HG03175 (cell line): ENCODE measurements at regions not wholly inside any gene's neighbourhood (a gene's known extent, or its start where the extent isn't known, plus 50 kb on each side); places are given as distances from the start of the nearest gene placed in this dataset.

Experiments
- ATAC-seq: cut with Tn5 transposase; IDR thresholded peaks from one replicate; pipeline ENCODE4 v1.9.1; 2021; ENCODE audit warnings: mild to moderate bottlenecking, moderate library complexity; ENCODE audit not compliant: unreplicated experiment

DNA sequence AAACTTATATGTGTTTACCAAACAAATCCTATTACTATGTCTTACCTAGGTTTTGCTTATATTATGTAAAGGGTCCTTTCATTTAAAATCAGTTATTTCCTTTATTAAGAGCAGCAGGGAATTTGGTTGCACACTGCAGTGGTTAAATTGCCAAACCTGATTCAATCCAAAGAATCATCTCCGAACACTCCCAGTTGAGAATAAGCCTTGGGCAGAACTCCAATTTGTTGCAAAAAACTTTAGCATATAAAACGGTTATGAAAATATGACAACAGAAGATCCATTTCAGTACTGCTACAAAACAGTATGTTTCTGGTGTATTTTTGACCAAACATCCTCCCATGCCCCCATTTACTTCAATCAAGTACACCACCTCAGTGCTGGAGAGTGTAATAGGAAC, 587.0 kb upstream of the GRAMD2B start:
- no peak for ATAC-seq

DNA sequence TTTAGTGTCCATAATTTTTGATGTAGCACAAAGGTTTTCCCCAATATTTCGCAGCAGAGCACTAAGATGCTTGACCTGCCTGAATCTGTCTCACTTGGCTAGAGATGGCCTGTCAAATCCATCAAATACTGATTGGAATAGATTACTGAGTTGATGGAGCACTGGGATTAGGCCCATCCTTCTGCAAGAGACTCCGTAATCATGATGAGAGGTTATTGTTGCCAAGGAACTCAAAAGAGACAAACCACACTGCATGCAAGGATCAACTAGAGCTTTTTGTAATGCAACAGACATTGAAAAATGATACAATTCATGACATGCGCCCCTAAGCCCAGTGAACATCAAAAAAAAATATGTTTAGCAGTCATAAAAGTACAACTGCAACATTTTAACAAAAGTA, 585.3 kb upstream of the GRAMD2B start:
- no peak for ATAC-seq

DNA sequence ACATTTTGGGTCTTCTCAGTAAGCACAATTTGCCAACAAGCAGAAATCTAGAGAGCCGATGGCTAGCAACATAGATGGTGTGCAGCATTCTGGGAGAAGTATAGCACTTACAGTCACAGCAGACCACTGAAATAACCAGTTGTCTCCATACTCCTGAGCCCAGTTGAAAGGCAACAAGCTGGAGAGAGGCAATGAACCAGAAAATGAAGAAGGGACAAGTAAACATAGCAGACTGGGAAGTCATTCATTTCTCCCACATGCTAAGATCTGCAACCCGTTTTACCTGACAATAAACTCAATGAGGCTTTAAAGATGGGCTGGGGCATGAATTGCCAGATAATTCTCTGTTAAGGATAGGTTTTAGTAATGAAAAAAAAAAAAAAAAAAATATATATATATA, 575.6 kb upstream of the GRAMD2B start:
- ATAC-seq = no peak

DNA sequence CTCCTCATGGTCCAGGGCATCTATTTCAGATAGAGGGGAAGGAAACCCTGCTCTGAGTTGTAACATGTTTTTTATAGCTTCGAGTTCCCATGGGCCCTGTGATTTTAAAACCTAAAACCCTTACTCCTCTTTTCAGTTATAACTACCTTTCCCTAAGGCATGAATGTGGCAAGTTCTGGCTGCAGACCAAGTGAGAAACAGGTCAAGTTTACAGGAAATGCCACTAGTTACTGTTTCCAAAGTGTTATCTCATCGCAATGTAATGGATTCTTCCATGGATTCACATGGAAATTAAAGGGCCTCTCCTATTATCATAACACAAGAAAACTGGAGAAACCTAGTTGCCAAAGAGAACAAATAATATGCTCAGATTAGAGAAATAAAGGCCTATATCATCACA, 574.5 kb upstream of the GRAMD2B start:
- ATAC-seq = no peak

DNA sequence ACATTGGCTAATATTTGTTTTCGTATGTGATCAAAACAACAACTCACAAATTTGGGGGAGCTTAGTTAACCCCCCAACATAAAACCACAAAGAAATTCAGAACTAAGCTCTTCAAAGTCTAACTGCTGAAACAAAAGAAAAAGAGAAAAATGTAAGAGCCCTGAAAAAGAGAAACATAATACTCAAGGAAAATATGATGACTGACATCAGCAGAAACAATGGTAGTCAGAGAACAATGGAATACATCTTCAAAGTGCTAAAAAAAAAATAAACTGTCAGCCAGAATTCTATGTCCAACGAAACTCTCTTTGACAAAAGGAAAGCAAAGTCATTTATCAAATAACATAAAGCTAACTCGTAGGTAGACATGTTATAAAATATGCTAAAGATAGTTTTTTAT, 566.3 kb upstream of the GRAMD2B start:
- ATAC-seq = no peak

DNA sequence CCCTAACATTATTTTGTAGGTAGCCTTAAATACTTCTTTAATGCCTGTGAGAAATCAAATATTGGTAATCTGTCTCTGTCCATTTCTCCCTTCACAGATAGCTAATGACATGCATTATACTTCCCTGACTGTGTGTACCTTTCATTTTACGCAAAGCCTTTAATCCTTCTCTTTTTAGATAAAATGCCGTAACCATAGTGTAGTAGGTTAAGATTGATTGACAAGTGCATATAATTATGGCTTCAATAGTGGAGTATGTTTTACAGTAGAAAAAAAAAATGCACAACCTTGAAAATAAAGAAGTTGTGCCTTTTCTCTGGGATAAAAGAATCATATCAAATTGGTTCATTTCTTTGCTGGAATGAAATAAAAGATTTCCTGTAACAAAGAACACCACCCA, 559.6 kb upstream of the GRAMD2B start:
- ATAC-seq = no peak

DNA sequence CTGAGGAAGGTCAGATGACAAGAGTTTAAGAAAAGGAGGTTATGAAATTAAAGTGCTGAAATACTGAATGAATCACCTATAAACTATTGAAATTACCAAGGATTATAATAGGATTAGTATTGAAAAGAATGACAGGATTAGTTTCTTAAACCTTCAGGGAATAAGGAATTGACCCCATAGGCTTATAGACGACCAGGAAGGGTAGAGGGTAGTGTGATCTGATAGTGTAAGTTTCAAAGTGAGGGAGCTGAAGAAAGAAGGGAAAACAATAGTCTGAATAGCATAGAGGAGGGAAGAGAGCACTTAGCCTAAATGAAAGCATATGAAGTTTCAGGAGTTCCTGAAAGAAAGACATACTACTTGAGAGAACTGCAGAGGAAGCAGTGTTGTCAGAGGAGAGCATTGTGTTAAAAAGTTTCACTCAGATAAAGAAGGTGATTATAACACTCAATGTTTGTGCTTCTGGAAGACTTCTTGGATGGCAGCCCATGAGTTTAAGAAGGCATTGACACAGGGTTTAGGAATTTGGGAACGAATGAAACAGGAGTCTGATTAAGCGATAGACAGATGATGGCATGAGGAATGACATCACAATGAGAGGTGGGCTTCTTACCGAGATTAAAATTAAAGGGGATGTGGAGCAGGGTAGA, 557.9 kb upstream of the GRAMD2B start:
- ATAC-seq = no peak

DNA sequence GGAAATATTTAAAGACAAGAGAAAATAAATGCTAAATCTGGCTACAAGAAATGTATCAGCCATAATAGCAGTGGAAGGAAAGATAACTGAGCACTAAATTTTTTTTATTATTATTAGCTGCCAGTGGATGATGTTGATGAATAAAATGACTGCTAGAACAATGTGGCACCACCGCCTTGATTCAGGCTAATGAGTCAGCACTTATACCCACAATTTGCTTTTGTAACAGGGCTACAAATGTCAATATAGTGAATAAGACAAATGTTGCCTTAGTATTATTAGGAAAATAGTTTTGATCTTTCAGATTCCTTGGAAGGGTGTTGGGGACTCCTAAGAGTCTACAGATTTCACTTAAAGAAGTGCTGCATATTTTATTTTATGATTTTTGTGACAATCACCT, 555.2 kb upstream of the GRAMD2B start:
- no peak for ATAC-seq

DNA sequence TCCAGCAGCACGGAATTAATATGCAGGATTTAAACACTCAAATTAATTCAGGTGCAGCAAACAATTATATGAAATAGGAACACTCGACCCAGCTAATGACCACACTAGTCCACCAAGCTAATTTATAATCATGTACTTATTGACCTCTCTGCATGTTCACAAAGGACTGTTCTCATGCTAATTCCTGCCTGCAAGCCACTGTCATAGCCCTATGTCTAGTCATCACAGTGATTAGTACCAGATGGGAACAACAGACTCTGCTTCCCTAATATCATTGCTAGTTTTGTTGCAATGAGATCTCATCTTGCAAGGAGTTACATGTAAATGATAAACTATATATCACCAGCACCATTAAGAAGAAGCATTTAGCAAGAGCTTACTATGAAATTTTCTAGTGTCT, 553.0 kb upstream of the GRAMD2B start:
- ATAC-seq = no peak

DNA sequence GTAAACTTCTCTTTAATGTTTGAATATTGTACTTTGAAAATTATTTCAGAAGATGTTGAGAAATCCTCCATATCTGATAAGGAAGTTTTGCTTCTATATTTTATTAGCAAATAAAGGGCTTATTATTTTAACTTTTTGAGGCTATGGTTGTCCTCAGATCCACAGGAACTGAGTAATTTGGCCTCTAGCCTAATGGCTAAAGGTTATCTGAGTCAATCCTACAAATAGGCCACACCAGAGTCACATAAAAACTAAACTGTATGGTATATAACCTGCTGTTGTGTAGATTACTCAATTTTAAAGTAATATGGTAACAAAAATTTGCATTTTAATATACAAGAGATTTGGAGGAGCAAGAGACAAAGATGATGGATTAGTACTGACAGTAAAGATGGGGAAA, 549.2 kb upstream of the GRAMD2B start:
- ATAC-seq = no peak

DNA sequence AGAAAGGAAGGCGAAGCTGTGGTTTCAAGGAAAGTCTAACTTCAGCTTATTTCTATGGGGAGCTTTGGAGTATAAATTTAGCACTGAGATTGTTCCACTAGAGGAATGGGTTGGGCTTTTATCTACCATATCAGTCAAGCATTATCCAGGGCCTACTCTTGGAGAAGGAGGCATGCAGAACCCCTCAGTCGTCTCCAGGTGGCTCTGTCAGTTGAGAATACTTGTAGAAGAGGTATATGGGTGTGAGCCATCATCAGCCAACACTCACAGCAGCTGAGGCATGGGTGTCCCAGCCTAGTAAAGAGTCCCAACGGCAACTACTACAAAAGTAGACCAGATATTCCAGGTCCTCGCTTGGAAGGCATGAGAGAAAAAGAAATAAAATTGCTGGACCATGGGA, 548.5 kb upstream of the GRAMD2B start:
- ATAC-seq = no peak

DNA sequence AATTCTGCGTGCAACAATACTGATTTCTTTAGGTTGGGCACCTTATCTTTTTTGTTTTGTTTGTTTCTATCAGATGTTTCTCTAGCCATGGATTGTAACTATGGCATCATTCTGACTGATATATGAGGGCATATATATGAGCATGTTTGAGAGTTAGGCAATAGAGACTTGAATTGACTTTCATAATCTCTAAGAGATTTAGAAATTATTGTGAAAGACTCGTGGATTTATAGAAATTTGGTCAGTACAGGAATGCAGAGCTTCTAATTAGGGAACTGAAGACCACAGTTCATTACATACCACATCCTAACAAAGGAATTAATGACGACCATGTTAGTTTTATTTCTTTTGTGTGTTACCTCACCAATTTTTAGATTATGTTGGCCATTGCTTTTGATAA, 546.0 kb upstream of the GRAMD2B start:
- ATAC-seq = no peak

DNA sequence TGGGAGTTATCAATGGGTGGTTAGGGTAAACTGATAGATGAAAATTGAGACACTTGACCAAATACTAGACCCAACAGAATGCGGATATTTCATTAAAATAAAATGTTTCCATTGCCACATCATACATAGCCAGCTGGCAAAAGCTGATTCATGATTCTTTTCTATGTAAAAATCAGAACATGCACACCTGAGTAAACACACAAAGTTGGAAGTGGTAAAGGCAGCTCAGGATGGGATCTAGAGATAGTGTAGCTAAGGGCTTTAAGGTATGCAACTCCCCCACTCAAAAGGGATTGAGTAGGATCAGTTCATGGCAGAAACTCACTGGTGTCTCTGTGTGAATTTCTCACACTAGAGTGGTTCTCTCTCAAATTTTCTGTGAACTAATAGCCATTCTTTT, 541.1 kb upstream of the GRAMD2B start:
- ATAC-seq = no peak

DNA sequence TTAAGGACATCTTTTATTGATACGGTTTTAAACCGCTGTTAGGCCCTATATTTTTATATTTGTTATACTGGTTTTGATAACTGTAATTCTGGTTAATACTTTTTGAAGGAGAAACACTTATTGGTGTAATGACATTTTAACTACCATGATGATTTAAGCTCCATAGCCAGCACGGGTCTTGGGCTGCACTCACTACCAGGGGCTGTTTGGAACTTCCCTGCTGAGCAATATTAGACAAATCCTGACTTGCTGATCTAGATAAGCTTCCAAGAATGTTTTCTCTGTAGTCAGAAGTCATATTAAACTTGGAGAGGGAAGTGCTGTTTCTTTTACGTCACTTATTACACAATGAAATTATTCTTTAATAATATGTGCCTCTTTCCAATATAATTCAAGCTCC, 540.0 kb upstream of the GRAMD2B start:
- ATAC-seq = no peak

DNA sequence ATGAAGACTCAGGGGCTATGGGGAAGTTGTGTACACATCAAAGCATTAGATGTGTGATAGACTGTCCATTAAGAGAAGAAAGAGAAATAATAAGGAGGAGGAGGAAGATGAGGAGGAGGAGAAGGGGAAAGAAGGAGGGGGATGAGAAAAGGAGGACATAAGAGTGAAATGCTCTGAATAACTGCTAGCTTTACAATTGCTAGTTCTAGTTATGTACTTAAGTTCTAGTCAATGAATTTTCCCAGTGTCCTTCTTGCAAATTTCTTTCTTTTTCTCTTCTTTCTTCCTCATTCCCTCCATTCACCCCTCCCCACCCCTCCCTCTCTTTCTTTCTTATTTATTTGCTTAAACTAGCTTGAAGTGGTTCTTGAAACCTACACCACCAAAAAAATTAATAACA, 534.9 kb upstream of the GRAMD2B start:
- no peak for ATAC-seq

DNA sequence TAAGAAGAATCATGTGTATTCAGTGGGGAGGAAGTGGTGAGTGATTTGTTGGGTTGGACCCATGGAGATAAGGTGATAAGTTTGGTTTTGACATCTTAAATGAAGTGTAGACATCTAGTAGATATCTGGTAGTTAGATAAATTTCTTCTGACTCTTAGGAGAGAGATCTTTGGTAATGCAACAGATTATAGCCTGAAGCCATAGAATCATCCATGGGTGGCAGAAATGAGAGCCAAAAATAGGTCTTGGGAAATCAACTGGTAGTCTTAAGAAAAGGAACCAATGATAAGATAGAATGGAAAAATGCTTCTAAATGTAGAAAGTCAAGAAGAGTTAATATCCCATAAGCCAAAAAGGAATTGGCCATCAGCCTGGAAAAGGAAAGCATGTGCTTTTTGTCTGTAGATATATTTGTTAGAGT, 532.7 kb upstream of the GRAMD2B start:
- no peak for ATAC-seq

DNA sequence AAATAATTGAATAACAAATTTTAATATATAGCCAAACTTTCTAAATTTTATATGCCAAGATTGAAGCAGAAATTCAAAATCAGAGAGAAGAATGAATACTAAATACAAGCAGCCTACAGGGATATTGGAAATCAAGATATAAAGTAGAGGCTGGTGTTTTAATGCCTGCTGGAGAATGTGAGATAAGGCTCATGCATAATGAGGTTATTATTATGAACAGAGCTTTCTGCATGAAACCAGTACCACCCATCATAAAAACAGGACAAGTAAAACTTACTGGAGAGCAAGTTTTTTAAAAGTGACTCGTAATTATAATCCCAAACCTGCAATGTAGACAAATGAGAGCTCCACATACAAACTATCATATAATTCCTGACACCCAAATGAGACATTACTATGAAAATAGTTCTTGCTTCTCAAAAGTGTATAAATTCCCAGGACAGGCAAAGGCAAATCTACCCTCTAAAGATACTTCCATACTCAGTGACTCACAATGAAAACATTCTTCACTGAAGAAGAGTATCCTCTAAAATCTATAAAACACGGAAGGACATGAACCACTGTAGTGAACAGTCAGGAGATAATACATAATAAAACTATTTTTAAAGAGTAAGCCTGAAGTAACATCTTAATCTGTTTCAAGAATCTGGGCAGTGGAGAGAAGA, 532.0 kb upstream of the GRAMD2B start:
- no peak for ATAC-seq

DNA sequence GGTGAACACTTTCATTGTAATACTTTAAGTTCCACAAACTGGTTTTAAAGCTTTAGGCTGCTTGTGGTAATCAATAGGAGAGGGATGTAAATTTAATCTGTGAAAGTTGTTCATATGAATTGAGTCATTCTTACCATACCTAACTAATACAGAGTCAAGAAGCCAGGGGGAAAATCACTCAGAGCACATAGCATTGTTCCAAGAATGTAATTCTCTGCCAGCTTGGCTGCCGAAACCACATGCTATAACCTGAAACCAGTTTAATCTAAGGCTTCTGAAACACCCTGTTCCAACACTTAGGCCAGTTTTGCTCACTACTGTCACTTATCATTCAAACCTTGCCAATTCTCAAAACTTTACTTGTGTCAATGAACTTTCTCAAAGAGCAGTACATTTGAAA, 528.8 kb upstream of the GRAMD2B start:
- no peak for ATAC-seq

DNA sequence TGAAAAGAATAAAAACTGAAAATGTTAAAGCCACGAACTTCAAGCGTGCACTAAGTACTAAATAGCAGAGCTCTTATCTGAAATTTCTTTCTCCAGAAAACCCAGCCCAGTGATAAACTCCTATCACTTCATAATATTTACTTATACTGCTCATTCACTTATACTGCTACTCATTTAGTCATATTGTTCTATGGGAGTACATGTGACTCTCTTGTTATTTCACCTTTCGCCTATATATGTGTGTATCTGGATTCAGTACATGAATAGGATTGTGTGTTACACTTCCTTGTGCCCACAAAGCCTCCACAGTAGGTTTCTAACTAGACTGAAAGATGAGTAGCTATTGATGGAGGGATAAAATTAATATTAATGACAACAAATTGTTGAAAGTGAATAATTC, 526.8 kb upstream of the GRAMD2B start:
- no peak for ATAC-seq

DNA sequence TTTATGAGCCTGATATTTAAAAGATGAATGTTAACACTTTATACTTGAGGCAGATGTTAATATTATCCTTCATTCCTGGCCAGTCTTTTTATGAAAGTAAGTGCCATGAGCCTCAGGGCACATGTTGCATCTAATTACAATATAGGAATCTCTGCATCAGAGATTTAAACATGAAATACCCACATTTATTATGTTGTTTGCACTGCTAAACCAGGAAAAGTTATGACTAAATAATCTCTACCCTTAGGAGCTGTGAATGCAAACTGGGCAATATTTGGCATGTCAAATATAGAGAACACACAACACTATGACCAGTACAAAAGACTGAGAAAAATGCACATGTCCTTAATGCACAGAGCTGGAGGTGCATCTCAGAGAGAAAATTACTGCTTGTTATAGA, 526.1 kb upstream of the GRAMD2B start:
- ATAC-seq = no peak

DNA sequence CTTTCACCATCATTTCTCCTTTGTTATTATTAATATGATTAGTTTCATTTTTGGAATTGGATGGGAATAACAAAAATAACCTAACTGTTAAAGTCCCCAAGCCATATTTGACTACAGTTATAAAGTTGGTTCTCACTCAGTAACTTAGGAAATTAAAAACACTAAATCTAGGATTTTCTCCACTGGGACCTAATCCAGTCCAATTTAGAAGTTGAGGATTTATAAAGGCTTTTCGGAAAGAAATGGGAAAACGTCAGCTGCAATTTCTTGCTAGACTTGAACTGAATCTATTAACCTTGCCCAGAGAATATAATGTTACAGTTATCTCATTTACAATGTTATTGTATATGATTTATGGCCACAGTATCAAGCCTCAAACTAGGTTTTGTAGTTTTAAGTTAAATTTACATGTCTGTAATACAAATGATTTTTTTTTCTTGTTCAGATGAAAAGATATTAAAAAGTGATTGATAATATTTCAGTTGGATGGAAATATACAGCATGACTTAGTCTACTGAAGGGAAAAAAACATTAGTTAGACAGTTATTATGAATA, 524.3 kb upstream of the GRAMD2B start:
- ATAC-seq = no peak

DNA sequence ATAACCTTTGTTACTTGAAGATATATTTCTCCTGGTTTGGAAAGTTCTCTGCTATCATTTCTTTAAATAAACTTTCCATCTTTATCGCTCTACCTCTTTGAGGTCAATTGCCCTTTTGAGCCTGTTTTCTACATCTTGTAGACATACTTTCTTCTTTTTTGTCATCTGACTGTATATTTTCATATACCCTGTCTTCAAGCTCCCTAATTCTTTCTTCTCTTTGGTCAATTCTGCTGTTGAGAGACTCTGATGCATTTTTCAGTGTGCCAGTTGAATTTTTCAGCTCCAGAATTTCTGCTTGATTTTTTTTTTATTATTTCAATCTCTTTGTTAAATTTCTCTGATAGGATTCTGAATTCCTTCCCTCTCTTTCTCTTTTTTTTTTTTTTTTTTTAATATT, 511.2 kb upstream of the GRAMD2B start:
- no peak for ATAC-seq

DNA sequence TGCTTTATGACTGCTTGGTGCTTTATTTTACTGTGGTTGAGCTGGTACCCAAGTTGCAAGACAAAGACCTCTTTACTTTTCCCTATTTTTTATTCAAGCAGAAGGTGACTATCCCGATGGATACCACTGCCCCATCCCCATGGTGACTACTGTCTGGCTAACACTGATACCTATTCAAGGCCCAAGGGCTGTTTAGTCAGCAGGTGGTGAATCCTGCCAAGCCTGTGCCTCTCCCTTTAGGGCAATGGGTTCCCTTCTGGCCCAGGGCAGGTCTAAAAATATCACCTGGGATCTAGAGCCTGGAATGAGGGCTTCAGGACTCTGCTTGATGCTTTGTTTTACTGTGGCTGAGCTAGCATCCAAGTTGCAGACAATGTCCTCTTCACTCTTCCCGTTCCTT, 510.0 kb upstream of the GRAMD2B start:
- ATAC-seq = no peak
